ENCODE measurements at regions not wholly inside any gene's neighbourhood (a gene's known extent, or its start where the extent isn't known, plus 50 kb on each side); places are given as distances from the start of the nearest gene placed in this dataset.

GRCh38 chr4:17094876-17095210, 196.4 kb upstream of the LDB2 start:
- no peak for TF ChIP-seq CTCF (conservative IDR thresholded peaks at IDR 0.05; ENCODE audit: low read length)
- no peak for TF ChIP-seq EZH2phosphoT487 (IDR thresholded peaks at IDR 0.05; ENCODE audit: borderline replicate concordance)

Measured in Loucy (cell line).